ENCODE measurements at regions not wholly inside any gene's neighbourhood (a gene's known extent, or its start where the extent isn't known, plus 50 kb on each side); places are given as distances from the start of the nearest gene placed in this dataset.
A peak's percentile ranks its signal among the peaks of the same experiment; 100 is the strongest.

GRCh38 chr18:65544701-65545100 lies 206.1 kb upstream of the CDH7 start:
- no peak for DNase-seq

GRCh38 chr18:65527879-65528633 lies 222.8 kb upstream of the CDH7 start:
- DNase-seq = no peak

- DNase-seq = no peak
Measured at GRCh38 chr18:65526099-65526498, 224.7 kb upstream of the CDH7 start.

GRCh38 chr18:65523461-65523860 lies 227.4 kb upstream of the CDH7 start:
- DNase-seq = no peak

GRCh38 chr18:65522907-65523306 lies 227.9 kb upstream of the CDH7 start:
- no peak for DNase-seq

- no peak for DNase-seq
Measured at GRCh38 chr18:65516209-65516608, 234.6 kb upstream of the CDH7 start.

GRCh38 chr18:65498605-65499004 lies 252.2 kb upstream of the CDH7 start:
- no peak for DNase-seq

GRCh38 chr18:65487569-65487968 lies 263.2 kb upstream of the CDH7 start:
- peak; percentile 65 for DNase-seq

- DNase-seq = no peak
Measured at GRCh38 chr18:65477455-65477854, 273.4 kb upstream of the CDH7 start.

- DNase-seq = no peak
Measured at GRCh38 chr18:65468881-65469280, 281.9 kb upstream of the CDH7 start.

- no peak for DNase-seq
Measured at GRCh38 chr18:65464361-65464760, 286.5 kb upstream of the CDH7 start.

GRCh38 chr18:65459741-65460140 lies 291.1 kb upstream of the CDH7 start:
- DNase-seq = no peak

GRCh38 chr18:65458871-65459270 lies 291.9 kb upstream of the CDH7 start:
- DNase-seq = no peak

- DNase-seq = no peak
Measured at GRCh38 chr18:65439188-65439587, 311.6 kb upstream of the CDH7 start.

GRCh38 chr18:65436430-65436829 lies 314.4 kb upstream of the CDH7 start:
- no peak for DNase-seq

- DNase-seq = no peak
Measured at GRCh38 chr18:65435534-65435933, 315.3 kb upstream of the CDH7 start.

GRCh38 chr18:65429601-65430000 lies 321.2 kb upstream of the CDH7 start:
- no peak for DNase-seq

GRCh38 chr18:65425366-65425765 lies 325.4 kb upstream of the CDH7 start:
- DNase-seq = no peak

GRCh38 chr18:65423776-65424175 lies 327.0 kb upstream of the CDH7 start:
- no peak for DNase-seq

GRCh38 chr18:65422544-65423136 lies 328.2 kb upstream of the CDH7 start:
- DNase-seq = no peak

GRCh38 chr18:65415098-65415497 lies 335.7 kb upstream of the CDH7 start:
- no peak for DNase-seq

- no peak for DNase-seq
Measured at GRCh38 chr18:65414501-65414900, 336.3 kb upstream of the CDH7 start.

- no peak for DNase-seq
Measured at GRCh38 chr18:65411061-65411460, 339.8 kb upstream of the CDH7 start.

- no peak for DNase-seq
Measured at GRCh38 chr18:65409261-65409660, 341.6 kb upstream of the CDH7 start.

- DNase-seq = no peak
Measured at GRCh38 chr18:65403534-65403933, 347.3 kb upstream of the CDH7 start.

All from NCI-H187 treated with DMSO at 0.1 percent for 48 hours (cell line).